ENCODE measurements at regions not wholly inside any gene's neighbourhood (a gene's known extent, or its start where the extent isn't known, plus 50 kb on each side); places are given as distances from the start of the nearest gene placed in this dataset.

DNA sequence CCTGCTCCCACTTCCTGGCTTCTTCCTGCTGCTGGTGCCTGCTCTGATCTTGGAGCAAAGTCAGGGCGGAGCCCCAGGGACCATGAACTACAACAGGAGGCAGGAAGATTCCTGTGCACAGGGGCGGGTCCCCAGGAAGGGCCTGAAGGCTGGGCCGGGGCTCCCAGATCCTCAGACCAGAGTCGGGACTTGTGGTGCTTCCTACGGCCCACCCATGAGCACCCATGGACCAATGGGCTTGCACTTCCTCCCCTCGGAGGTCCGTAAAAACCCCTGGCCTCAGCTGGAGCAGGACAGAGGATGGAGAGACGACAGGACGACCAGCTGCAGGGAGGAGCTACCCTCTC lies 1287.1 kb downstream of the TMEM121 start:
- FAIRE-seq (no peak), DNase-seq (ENCODE audit: low read depth in 1 of 2, low spot score in 1 of 2) (no peak), ATAC-seq (no peak)
- Histone ChIP-seq H3K4me2 (no peak overlapping the region), H3K4me1 (no peaks in the 10 kb centered on the region), H3K4me3 (no peak overlapping the region), H3K9me3 (no peaks in the 10 kb centered on the region), H3K27ac (no peak overlapping the region)
- WGBS (ENCODE audit: missing lambda C conversion rate) = 29% methylated on average over 5 of the region's 9 CpGs
- ChIA-PET CTCF (interaction anchor here (1.5 kb wide), 1 partner anchor 23 kb away, joined by 3 read pairs; no protein-coding TSS in a partner anchor), POLR2A (no interaction called here)
- TF ChIP-seq KDM1A (IDR thresholded peaks at IDR 0.05; ENCODE audit: low read depth) (no peak), ATOH8 (CRISPR knock-in tag; IDR thresholded peaks at IDR 0.05; ENCODE audit: low read depth) (no peak), CHD2 (IDR thresholded peaks at IDR 0.05; ENCODE audit: low read length, partially characterized antibody) (no peak), HOXA7 (CRISPR knock-in tag; IDR thresholded peaks at IDR 0.05) (no peak), PHF8 (IDR thresholded peaks at IDR 0.05; ENCODE audit: borderline replicate concordance, low read depth) (no peak), NR3C1 (IDR thresholded peaks at IDR 0.05) (no peak)
- TF ChIP-seq, protein P1, sequence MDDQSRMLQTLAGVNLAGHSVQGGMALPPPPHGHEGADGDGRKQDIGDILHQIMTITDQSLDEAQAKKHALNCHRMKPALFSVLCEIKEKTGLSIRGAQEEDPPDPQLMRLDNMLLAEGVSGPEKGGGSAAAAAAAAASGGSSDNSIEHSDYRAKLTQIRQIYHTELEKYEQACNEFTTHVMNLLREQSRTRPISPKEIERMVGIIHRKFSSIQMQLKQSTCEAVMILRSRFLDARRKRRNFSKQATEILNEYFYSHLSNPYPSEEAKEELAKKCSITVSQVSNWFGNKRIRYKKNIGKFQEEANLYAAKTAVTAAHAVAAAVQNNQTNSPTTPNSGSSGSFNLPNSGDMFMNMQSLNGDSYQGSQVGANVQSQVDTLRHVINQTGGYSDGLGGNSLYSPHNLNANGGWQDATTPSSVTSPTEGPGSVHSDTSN (IDR thresholded peaks at IDR 0.05) = no peak
- TF ChIP-seq, protein P2, sequence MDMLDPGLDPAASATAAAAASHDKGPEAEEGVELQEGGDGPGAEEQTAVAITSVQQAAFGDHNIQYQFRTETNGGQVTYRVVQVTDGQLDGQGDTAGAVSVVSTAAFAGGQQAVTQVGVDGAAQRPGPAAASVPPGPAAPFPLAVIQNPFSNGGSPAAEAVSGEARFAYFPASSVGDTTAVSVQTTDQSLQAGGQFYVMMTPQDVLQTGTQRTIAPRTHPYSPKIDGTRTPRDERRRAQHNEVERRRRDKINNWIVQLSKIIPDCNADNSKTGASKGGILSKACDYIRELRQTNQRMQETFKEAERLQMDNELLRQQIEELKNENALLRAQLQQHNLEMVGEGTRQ (IDR thresholded peaks at IDR 0.05) = no peak
- TF ChIP-seq, protein P3, sequence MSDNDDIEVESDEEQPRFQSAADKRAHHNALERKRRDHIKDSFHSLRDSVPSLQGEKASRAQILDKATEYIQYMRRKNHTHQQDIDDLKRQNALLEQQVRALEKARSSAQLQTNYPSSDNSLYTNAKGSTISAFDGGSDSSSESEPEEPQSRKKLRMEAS (IDR thresholded peaks at IDR 0.05) = no peak

DNA sequence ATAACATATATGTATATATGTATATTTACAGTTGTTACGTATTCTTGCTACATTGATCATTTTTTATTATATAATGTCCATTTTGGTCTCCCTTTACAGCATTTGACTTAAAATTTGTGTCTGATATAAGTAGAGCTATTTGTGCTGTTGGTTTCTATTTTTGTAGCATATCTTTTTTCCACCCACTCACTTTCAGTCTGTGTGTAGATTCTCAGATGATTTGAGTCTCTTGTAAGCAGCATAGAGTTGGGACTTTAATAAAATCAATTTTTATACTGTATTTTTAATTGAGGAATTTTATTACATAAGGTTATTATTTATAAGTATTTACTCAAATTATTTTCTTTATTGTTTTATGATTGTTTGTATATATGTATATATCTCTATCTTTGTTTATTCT lies 1293.7 kb downstream of the TMEM121 start:
- 79% methylated on average over 1 of the region's 1 CpG for WGBS (ENCODE audit: missing lambda C conversion rate)
- no peak for DNase-seq (ENCODE audit: low read depth in 1 of 2, low spot score in 1 of 2)
- Histone ChIP-seq H3K4me3 (no peak overlapping the region), H3K9me3 (no peaks in the 10 kb centered on the region), H3K27ac (no peak overlapping the region), H3K4me1 (no peaks in the 10 kb centered on the region), H3K4me2 (no peak overlapping the region)
- CTCF ChIA-PET = no interaction called here
- TF ChIP-seq NFE2L2 (conservative IDR thresholded peaks at IDR 0.05; ENCODE audit: low read length) (no peak), NPAS2 (CRISPR knock-in tag; IDR thresholded peaks at IDR 0.05; ENCODE audit: borderline replicate concordance) (no peak), HDAC2 (IDR thresholded peaks at IDR 0.05) (no peak), CBX8 (IDR thresholded peaks at IDR 0.05) (no peak), SMC3 (IDR thresholded peaks at IDR 0.05) (no peak), MAZ (IDR thresholded peaks at IDR 0.05; ENCODE audit: borderline replicate concordance, low read depth, low read length) (no peak), JUNB (IDR thresholded peaks at IDR 0.05) (no peak), CEBPB (IDR thresholded peaks at IDR 0.05) (no peak), CHD2 (IDR thresholded peaks at IDR 0.05; ENCODE audit: low read length, partially characterized antibody) (no peak), FOSB (CRISPR knock-in tag; IDR thresholded peaks at IDR 0.05) (no peak)
- TF ChIP-seq, protein P4, sequence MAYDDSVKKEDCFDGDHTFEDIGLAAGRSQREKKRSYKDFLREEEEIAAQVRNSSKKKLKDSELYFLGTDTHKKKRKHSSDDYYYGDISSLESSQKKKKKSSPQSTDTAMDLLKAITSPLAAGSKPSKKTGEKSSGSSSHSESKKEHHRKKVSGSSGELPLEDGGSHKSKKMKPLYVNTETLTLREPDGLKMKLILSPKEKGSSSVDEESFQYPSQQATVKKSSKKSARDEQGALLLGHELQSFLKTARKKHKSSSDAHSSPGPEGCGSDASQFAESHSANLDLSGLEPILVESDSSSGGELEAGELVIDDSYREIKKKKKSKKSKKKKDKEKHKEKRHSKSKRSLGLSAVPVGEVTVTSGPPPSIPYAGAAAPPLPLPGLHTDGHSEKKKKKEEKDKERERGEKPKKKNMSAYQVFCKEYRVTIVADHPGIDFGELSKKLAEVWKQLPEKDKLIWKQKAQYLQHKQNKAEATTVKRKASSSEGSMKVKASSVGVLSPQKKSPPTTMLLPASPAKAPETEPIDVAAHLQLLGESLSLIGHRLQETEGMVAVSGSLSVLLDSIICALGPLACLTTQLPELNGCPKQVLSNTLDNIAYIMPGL (CRISPR knock-in tag; IDR thresholded peaks at IDR 0.05; ENCODE audit: borderline replicate concordance) = no peak
- POLR2A ChIA-PET = no interaction called here
- FAIRE-seq = no peak
- ATAC-seq = no peak

DNA sequence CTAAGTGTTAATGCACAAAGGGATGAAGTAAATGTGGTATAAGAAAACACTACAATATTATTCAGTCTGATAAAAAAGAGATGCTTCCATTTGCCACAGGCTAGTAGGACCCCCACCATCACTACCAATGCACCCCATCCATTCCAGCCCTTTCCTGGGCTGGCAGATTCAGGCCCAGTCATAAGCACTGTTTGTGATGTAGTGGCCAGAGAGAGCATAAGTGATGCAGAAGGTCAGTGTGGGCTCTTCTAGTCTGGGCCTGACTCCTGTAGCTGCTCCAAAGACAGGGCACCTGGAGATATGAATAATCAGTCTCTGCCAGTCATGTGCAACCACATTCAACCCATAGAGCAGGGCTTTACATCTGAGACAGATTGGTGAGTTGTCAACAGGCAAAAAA lies 1294.7 kb downstream of the TMEM121 start:
- POLR2A ChIA-PET = no interaction called here
- H3K4me2 ChIP-seq = no peak overlapping the region
- no peak for TF ChIP-seq MAFK (IDR thresholded peaks at IDR 0.05; ENCODE audit: partially characterized antibody)
- TF ChIP-seq NFE2L2 (conservative IDR thresholded peaks at IDR 0.05; ENCODE audit: low read length) = no peak
- no peak for TF ChIP-seq ZSCAN20 (CRISPR knock-in tag; IDR thresholded peaks at IDR 0.05)
- TF ChIP-seq MYC (IDR thresholded peaks at IDR 0.05; ENCODE audit: borderline replicate concordance, low read length) = no peak
- TF ChIP-seq EHF (CRISPR knock-in tag; IDR thresholded peaks at IDR 0.05) = no peak
- H3K4me1 ChIP-seq = no peaks in the 10 kb centered on the region
- no peak for DNase-seq (ENCODE audit: low read depth in 1 of 2, low spot score in 1 of 2)
- FAIRE-seq = no peak
- H3K27ac ChIP-seq = no peak overlapping the region
- no peak for ATAC-seq
- CTCF ChIA-PET = interaction anchor here (0.7 to 2.0 kb wide), 3 partner anchors 10 to 23 kb away, joined by 3 to 8 read pairs (median 4); no protein-coding TSS in a partner anchor
- no peak overlapping the region for H3K4me3 ChIP-seq
- H3K9me3 ChIP-seq = no peaks in the 10 kb centered on the region
